B cell (primary cell): ENCODE measurements at regions not wholly inside any gene's neighbourhood (a gene's known extent, or its start where the extent isn't known, plus 50 kb on each side); places are given as distances from the start of the nearest gene placed in this dataset.

ENCODE experiments used
- ATAC-seq: fragments of 200-7000 bp; cut with Tn5 transposase; one replicate; pipeline ENCODE4 v1.10.0; 2021; ENCODE audit warnings: low read depth, mild to moderate bottlenecking, moderate number of reproducible peaks, moderate library complexity
- CTCF ChIA-PET: fragments of 350-600 bp; sonication (Branson Sonifier 250); formaldehyde crosslinking; loops from one replicate; lab custom pipeline; 2021; ENCODE audit warnings: antibody characterized with exemption, inconsistent platforms; lab: Charles Lee
- POLR2A ChIA-PET: fragments of 350-600 bp; sonication (Branson Sonifier 250); formaldehyde crosslinking; loops from one replicate; lab custom pipeline; 2021; ENCODE audit warnings: antibody characterized with exemption; lab: Charles Lee
- DNase-seq: peaks from one replicate; pipeline ENCODE4 v3.0.0; 2013
- H2AFZ ChIP-seq: 2 replicates; pipeline ENCODE4 v1.6.1; 2012; ENCODE audit warnings: mild to moderate bottlenecking, low read depth, low read length; ENCODE audit not compliant: insufficient read depth, poor library complexity, severe bottlenecking
- H3K27ac ChIP-seq, 2 donors: 1 replicate in 1 of 2; 2 replicates in 1 of 2; pipeline ENCODE4 v1.5.1; 2012 to 2013; ENCODE audit warnings: low read length in 2 of 2, mild to moderate bottlenecking in 2 of 2, moderate library complexity in 1 of 2
- H3K27me3 ChIP-seq, 4 experiments: fragments of 200-600 bp in 1 of 4; sonication (generic) in 1 of 4; replicated peaks in 1 of 4; 1 replicate in 2 of 4; 2 replicates in 2 of 4; pipeline versions ENCODE4 v1.6.1 to v1.7.0; 2013 to 2016; ENCODE audit warnings: low read length in 3 of 4, mild to moderate bottlenecking in 2 of 4, mixed read lengths in 1 of 4, moderate library complexity in 1 of 4; ENCODE audit not compliant: insufficient read depth in 4 of 4, control insufficient read depth in 3 of 4; ENCODE audit errors: control extremely low read depth in 1 of 4
- H3K36me3 ChIP-seq, 2 experiments: replicated peaks in 1 of 2; 1 replicate in 1 of 2; 2 replicates in 1 of 2; pipeline versions ENCODE4 v1.6.1 to v1.7.1; 2013; ENCODE audit warnings: low read length in 1 of 2; ENCODE audit not compliant: insufficient read depth in 2 of 2, control insufficient read depth in 1 of 2; ENCODE audit errors: control extremely low read depth in 1 of 2, extremely low read depth in 1 of 2
- H3K4me1 ChIP-seq, 2 donors: fragments of 200-600 bp in 1 of 2; sonication (generic) in 1 of 2; 1 replicate in 1 of 2; 2 replicates in 1 of 2; pipeline versions ENCODE4 v1.5.1 to v1.6.1; 2013 to 2017; ENCODE audit warnings: low read length in 2 of 2; ENCODE audit not compliant: control insufficient read depth in 2 of 2, insufficient read depth in 2 of 2
- H3K4me2 ChIP-seq: replicated peaks from 2 replicates; pipeline ENCODE3; 2012; ENCODE audit warnings: mild to moderate bottlenecking, low read depth, low read length; ENCODE audit not compliant: poor library complexity, severe bottlenecking
- H3K4me3 ChIP-seq, 5 experiments: fragments of 200-600 bp in 1 of 5; sonication (generic) in 1 of 5; 1 replicate in 3 of 5; 2 replicates in 2 of 5; pipeline versions ENCODE4 v1.5.1 to v1.7.0; 2011 to 2016; ENCODE audit warnings: low read length in 4 of 5, mild to moderate bottlenecking in 4 of 5, low read depth in 2 of 5, control low read depth in 1 of 5, moderate library complexity in 1 of 5; ENCODE audit not compliant: insufficient read depth in 1 of 5; ENCODE audit errors: control extremely low read depth in 1 of 5, extremely low read depth in 1 of 5
- H3K79me2 ChIP-seq: fragments of 200-600 bp; sonication (generic); one replicate; pipeline ENCODE4 v1.6.0; 2016; ENCODE audit warnings: low read length; ENCODE audit not compliant: control insufficient read depth, insufficient read depth
- H3K9ac ChIP-seq: fragments of 200-600 bp; sonication (generic); 2 replicates; pipeline ENCODE4 v1.6.1; 2017; ENCODE audit warnings: mild to moderate bottlenecking, low read length, moderate library complexity
- H3K9me3 ChIP-seq, 3 donors: one replicate each; pipeline versions ENCODE4 v1.6.1 to v1.7.1; 2013; ENCODE audit warnings: low read length in 2 of 3; ENCODE audit not compliant: control insufficient read depth in 2 of 3, insufficient read depth in 1 of 3; ENCODE audit errors: control extremely low read depth in 1 of 3
- H4K20me1 ChIP-seq: 2 replicates; pipeline ENCODE4 v1.6.0; 2012; ENCODE audit warnings: mild to moderate bottlenecking, low read length; ENCODE audit not compliant: insufficient read depth, control insufficient read depth, poor library complexity, severe bottlenecking
- H3K27ac Mint-ChIP-seq: one replicate; pipeline ENCODE4 v1.8.0; 2021; ENCODE audit warnings: mixed read lengths
- H3K27me3 Mint-ChIP-seq: one replicate; pipeline ENCODE4 v1.8.0; 2021; ENCODE audit warnings: mixed read lengths
- H3K4me1 Mint-ChIP-seq: one replicate; pipeline ENCODE4 v1.8.0; 2021; ENCODE audit warnings: mixed read lengths
- H3K4me3 Mint-ChIP-seq: one replicate; pipeline ENCODE4 v1.8.0; 2021; ENCODE audit warnings: mixed read lengths
- H3K9me3 Mint-ChIP-seq: one replicate; pipeline ENCODE4 v1.8.0; 2022; ENCODE audit warnings: mixed read lengths; ENCODE audit not compliant: insufficient read depth
- CTCF ChIP-seq: fragments of 200-600 bp; IDR thresholded peaks from one replicate; pipeline ENCODE4 v1.8.0; 2022; ENCODE audit warnings: antibody characterized with exemption, mild to moderate bottlenecking
- EZH2 ChIP-seq: IDR thresholded peaks from 2 replicates; pipeline ENCODE4 v1.6.1; 2012; ENCODE audit warnings: borderline replicate concordance, low read depth, mild to moderate bottlenecking, moderate library complexity, low read length; ENCODE audit not compliant: insufficient read depth, poor library complexity, severe bottlenecking
- WGBS: methylation state at CpG from one replicate; pipeline ENCODE4 v1.1.5; 2013; ENCODE audit warnings: missing lambda C conversion rate; ENCODE audit not compliant: insufficient coverage; 5-methylcytosine and 5-hydroxymethylcytosine counted together
- intact Hi-C: fragments of 100-400 bp; cut with micrococcal nuclease; formaldehyde crosslinking; loops from one replicate; pipeline ENCODE4 v1.10.0; 2022

DNA sequence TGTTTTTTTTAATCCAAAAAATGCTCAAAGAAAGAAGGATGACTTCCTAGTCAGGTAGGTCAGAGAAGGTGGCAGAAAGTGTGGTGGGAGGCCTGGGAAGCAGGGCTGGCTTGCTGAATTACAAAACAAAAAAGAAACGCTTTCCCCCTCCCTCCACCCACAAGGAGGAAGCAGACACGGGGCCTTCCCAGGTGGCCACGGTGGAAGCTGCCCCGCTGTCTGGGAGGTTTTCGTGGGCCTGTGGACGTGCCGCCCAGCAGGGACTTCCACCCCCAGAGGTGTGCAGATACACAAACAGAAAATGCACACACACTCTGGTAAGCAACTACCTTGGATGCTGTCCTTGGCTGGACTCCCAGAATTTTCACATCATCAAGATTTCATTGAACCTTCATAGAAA is 198.2 kb upstream of the CDH4 start:
- H2AFZ ChIP-seq = no peak overlapping the region
- Mint-ChIP-seq H3K27me3 (no peaks in the 10 kb centered on the region), H3K9me3 (no peaks in the 10 kb centered on the region), H3K27ac (no peak overlapping the region), H3K4me1 (no peaks in the 10 kb centered on the region), H3K4me3 (no peak overlapping the region)
- no peaks in the 10 kb centered on the region for H3K36me3 ChIP-seq
- H3K79me2 ChIP-seq = no peaks in the 10 kb centered on the region
- ChIA-PET POLR2A (no interaction called here), CTCF (no interaction called here)
- H3K27ac ChIP-seq = no peak overlapping the region
- intact Hi-C loops = no loop called here
- WGBS = 40% methylated on average over 6 of the region's 7 CpGs
- ATAC-seq (no peak), DNase-seq (no peak)
- H3K9ac ChIP-seq = no peak overlapping the region
- no peak overlapping the region for H3K4me3 ChIP-seq
- no peaks in the 10 kb centered on the region for H3K4me1 ChIP-seq
- no peak overlapping the region for H3K4me2 ChIP-seq
- H4K20me1 ChIP-seq = no peaks in the 10 kb centered on the region
- no peaks in the 10 kb centered on the region for H3K27me3 ChIP-seq
- no peak for TF ChIP-seq EZH2
- TF ChIP-seq CTCF = no peak
- peaks cover 0 to 35% (median 0%) of the 10 kb centered on the region in 3 donors for H3K9me3 ChIP-seq

GRCh38 chr20:61054411-61054810 is 197.7 kb upstream of the CDH4 start:
- H4K20me1 ChIP-seq = no peaks in the 10 kb centered on the region
- no peaks in the 10 kb centered on the region for H3K27me3 ChIP-seq
- WGBS = 87% methylated on average over 8 of the region's 9 CpGs
- no peaks in the 10 kb centered on the region for H3K79me2 ChIP-seq
- Mint-ChIP-seq H3K27ac (no peak overlapping the region), H3K4me3 (no peak overlapping the region), H3K4me1 (no peaks in the 10 kb centered on the region), H3K9me3 (no peaks in the 10 kb centered on the region), H3K27me3 (no peaks in the 10 kb centered on the region)
- H3K27ac ChIP-seq = no peak overlapping the region
- no peak overlapping the region for H3K4me3 ChIP-seq
- peaks cover 0 to 35% (median 0%) of the 10 kb centered on the region in 3 donors for H3K9me3 ChIP-seq
- no peak overlapping the region for H2AFZ ChIP-seq
- H3K4me2 ChIP-seq = no peak overlapping the region
- CTCF ChIA-PET = no interaction called here
- DNase-seq (no peak), ATAC-seq (no peak)
- POLR2A ChIA-PET = no interaction called here
- H3K36me3 ChIP-seq = no peaks in the 10 kb centered on the region
- TF ChIP-seq CTCF (no peak), EZH2 (no peak)
- H3K9ac ChIP-seq = no peak overlapping the region
- no peaks in the 10 kb centered on the region for H3K4me1 ChIP-seq
- intact Hi-C loops = no loop called here
